Osteocyte (in vitro differentiated cells): ENCODE measurements at regions not wholly inside any gene's neighbourhood (a gene's known extent, or its start where the extent isn't known, plus 50 kb on each side); places are given as distances from the start of the nearest gene placed in this dataset.
"Not testable (repeated sequence)": the region's sequence is repeated elsewhere in the genome, so short reads cannot be mapped to it uniquely, and the experiment has no call there.

Experiments used
- DNase-seq: peaks from one replicate; pipeline ENCODE4 v3.0.0; 2021; ENCODE audit warnings: mixed read lengths; ENCODE audit not compliant: unreplicated experiment; ENCODE audit errors: extremely low spot score
- H3K27ac Mint-ChIP-seq: one replicate; pipeline ENCODE4 v1.8.0; 2021; ENCODE audit warnings: mild to moderate bottlenecking, mixed read lengths; ENCODE audit not compliant: unreplicated experiment
- H3K27me3 Mint-ChIP-seq: one replicate; pipeline ENCODE4 v1.8.0; 2021; ENCODE audit warnings: mixed read lengths; ENCODE audit not compliant: unreplicated experiment
- H3K36me3 Mint-ChIP-seq: one replicate; pipeline ENCODE4 v1.8.0; 2021; ENCODE audit warnings: mixed read lengths; ENCODE audit not compliant: unreplicated experiment
- H3K4me1 Mint-ChIP-seq: one replicate; pipeline ENCODE4 v1.8.0; 2021; ENCODE audit warnings: mixed read lengths; ENCODE audit not compliant: unreplicated experiment
- H3K4me3 Mint-ChIP-seq: one replicate; pipeline ENCODE4 v1.8.0; 2021; ENCODE audit warnings: mild to moderate bottlenecking, moderate library complexity, mixed read lengths; ENCODE audit not compliant: unreplicated experiment
- H3K9me3 Mint-ChIP-seq: one replicate; pipeline ENCODE4 v1.8.0; 2021; ENCODE audit warnings: mixed read lengths; ENCODE audit not compliant: unreplicated experiment
- CTCF ChIP-seq: fragments of 200-600 bp; sonication (generic); IDR thresholded peaks from 2 replicates; pipeline ENCODE4 v1.5.0; 2021; ENCODE audit warnings: antibody characterized with exemption, mild to moderate bottlenecking, moderate library complexity

GRCh38 chr12:60209933-60210332 is 614.1 kb downstream of the SLC16A7 start:
- H3K9me3 Mint-ChIP-seq, result peaks cover 19% of the 10 kb centered on the region
- peaks cover 6% of the 10 kb centered on the region for H3K36me3 Mint-ChIP-seq
- no peak overlapping the region for H3K27ac Mint-ChIP-seq
- no peak for DNase-seq
- no peak overlapping the region for H3K4me3 Mint-ChIP-seq
- peaks cover 3% of the 10 kb centered on the region for H3K4me1 Mint-ChIP-seq
- H3K27me3 Mint-ChIP-seq, result no peaks in the 10 kb centered on the region
- no peak for TF ChIP-seq CTCF

GRCh38 chr12:60210756-60211155 is 614.9 kb downstream of the SLC16A7 start:
- H3K4me3 Mint-ChIP-seq, result no peak overlapping the region
- DNase-seq, result no peak
- TF ChIP-seq CTCF, result no peak
- peaks cover 19% of the 10 kb centered on the region for H3K9me3 Mint-ChIP-seq
- H3K36me3 Mint-ChIP-seq, result peaks cover 6% of the 10 kb centered on the region
- H3K27me3 Mint-ChIP-seq, result no peaks in the 10 kb centered on the region
- H3K4me1 Mint-ChIP-seq, result no peaks in the 10 kb centered on the region
- H3K27ac Mint-ChIP-seq, result no peak overlapping the region

GRCh38 chr12:60211244-60211643 is 615.4 kb downstream of the SLC16A7 start:
- Mint-ChIP-seq H3K27me3 (no peaks in the 10 kb centered on the region), H3K4me1 (no peaks in the 10 kb centered on the region), H3K27ac (no peak overlapping the region), H3K9me3 (peaks cover 19% of the 10 kb centered on the region), H3K36me3 (peaks cover 6% of the 10 kb centered on the region), H3K4me3 (no peak overlapping the region)
- DNase-seq, result no peak
- TF ChIP-seq CTCF, result no peak

GRCh38 chr12:60212159-60213000 is 616.6 kb downstream of the SLC16A7 start:
- no peak for TF ChIP-seq CTCF
- no peak for DNase-seq
- peaks cover 6% of the 10 kb centered on the region for H3K36me3 Mint-ChIP-seq
- no peaks in the 10 kb centered on the region for H3K4me1 Mint-ChIP-seq
- peaks cover 19% of the 10 kb centered on the region for H3K9me3 Mint-ChIP-seq
- no peak overlapping the region for H3K27ac Mint-ChIP-seq
- H3K4me3 Mint-ChIP-seq, result no peak overlapping the region
- H3K27me3 Mint-ChIP-seq, result no peaks in the 10 kb centered on the region

GRCh38 chr12:60213272-60213671 is 617.4 kb downstream of the SLC16A7 start:
- H3K27ac Mint-ChIP-seq, H3K27me3 Mint-ChIP-seq, H3K36me3 Mint-ChIP-seq, DNase-seq, H3K4me3 Mint-ChIP-seq, H3K4me1 Mint-ChIP-seq: not testable (repeated sequence)
- peaks cover 19% of the 10 kb centered on the region for H3K9me3 Mint-ChIP-seq
